K562 (cell line): ENCODE measurements at regions not wholly inside any gene's neighbourhood (a gene's known extent, or its start where the extent isn't known, plus 50 kb on each side); places are given as distances from the start of the nearest gene placed in this dataset.

ENCODE experiments used
- CXXC5 ChIP-seq: fragments of 250-450 bp; sonication (Bioruptor Pico); IDR thresholded peaks from 2 replicates; pipeline ENCODE4 v1.8.0; 2022; ENCODE audit warnings: inconsistent platforms, mild to moderate bottlenecking, moderate library complexity
- EP300 ChIP-seq: IDR thresholded peaks from 2 replicates; pipeline ENCODE4 v1.6.1; 2012; ENCODE audit warnings: low read length, improper control_type of control experiment
- GATAD2B ChIP-seq: fragments of 450-650 bp; IDR thresholded peaks from 2 replicates; pipeline ENCODE4 v1.6.1; 2017; ENCODE audit warnings: mild to moderate bottlenecking, borderline replicate concordance
- JUN ChIP-seq, 2 experiments: sonication (generic) in 1 of 2; formaldehyde crosslinking in 1 of 2; IDR thresholded peaks; 2 replicates each; pipeline versions ENCODE4 v1.6.1 to v1.8.0; 2012 to 2022; ENCODE audit warnings: borderline replicate concordance in 2 of 2, mild to moderate bottlenecking in 2 of 2, improper control_type of control experiment in 1 of 2, low read depth in 1 of 2, low read length in 1 of 2, missing genetic modification reagents in 1 of 2
- JUND ChIP-seq, 2 experiments: IDR thresholded peaks; 2 replicates in 1 of 2; 3 replicates in 1 of 2; pipeline ENCODE4 v1.6.1; 2011; ENCODE audit warnings: borderline replicate concordance in 2 of 2, low read depth in 2 of 2, low read length in 2 of 2, improper control_type of control experiment in 1 of 2, missing biosample characterization in 1 of 2, missing genetic modification characterization in 1 of 2, missing genetic modification reagents in 1 of 2
- MYBL2 ChIP-seq, 2 experiments: fragments of 450-650 bp in 1 of 2; sonication (generic) in 1 of 2; formaldehyde crosslinking in 1 of 2; IDR thresholded peaks; 2 replicates each; pipeline versions ENCODE4 v1.6.1 to v1.8.1; 2017 to 2022; ENCODE audit warnings: borderline replicate concordance in 1 of 2, inconsistent platforms in 1 of 2, low read depth in 1 of 2, mild to moderate bottlenecking in 1 of 2, missing genetic modification reagents in 1 of 2, moderate library complexity in 1 of 2
- NFATC3 ChIP-seq: fragments of 450-650 bp; IDR thresholded peaks from 2 replicates; pipeline ENCODE4 v1.6.1; 2017; ENCODE audit warnings: mild to moderate bottlenecking
- OTX1 ChIP-seq: fragments of 450-650 bp; formaldehyde crosslinking; IDR thresholded peaks from 2 replicates; pipeline ENCODE4 v1.4.0; 2022; ENCODE audit warnings: mild to moderate bottlenecking
- POLR2A ChIP-seq: fragments of 450-650 bp; conservative IDR thresholded peaks from 2 replicates; pipeline ENCODE4 v1.6.1; 2016
- RNF2 ChIP-seq: sonication (generic); IDR thresholded peaks from 2 replicates; pipeline ENCODE4 v1.6.1; 2016
- TAL1 ChIP-seq: fragments of 450-650 bp; IDR thresholded peaks from 2 replicates; pipeline ENCODE4 v1.6.1; 2016; ENCODE audit warnings: mild to moderate bottlenecking
- TSC22D4 ChIP-seq: fragments of 450-650 bp; IDR thresholded peaks from 2 replicates; pipeline ENCODE4 v1.6.1; 2016; ENCODE audit warnings: missing genetic modification characterization, missing biosample characterization, control low read depth
- ZFX ChIP-seq: sonication (generic); formaldehyde crosslinking; IDR thresholded peaks from 2 replicates; pipeline ENCODE4 v1.8.0; 2022; ENCODE audit warnings: mild to moderate bottlenecking, missing genetic modification reagents, moderate library complexity
- TF ChIP-seq, protein P1 (sequence below): sonication (generic); formaldehyde crosslinking; IDR thresholded peaks from 2 replicates; pipeline ENCODE4 v1.8.0; 2022; ENCODE audit warnings: mild to moderate bottlenecking, missing genetic modification reagents

DNA sequence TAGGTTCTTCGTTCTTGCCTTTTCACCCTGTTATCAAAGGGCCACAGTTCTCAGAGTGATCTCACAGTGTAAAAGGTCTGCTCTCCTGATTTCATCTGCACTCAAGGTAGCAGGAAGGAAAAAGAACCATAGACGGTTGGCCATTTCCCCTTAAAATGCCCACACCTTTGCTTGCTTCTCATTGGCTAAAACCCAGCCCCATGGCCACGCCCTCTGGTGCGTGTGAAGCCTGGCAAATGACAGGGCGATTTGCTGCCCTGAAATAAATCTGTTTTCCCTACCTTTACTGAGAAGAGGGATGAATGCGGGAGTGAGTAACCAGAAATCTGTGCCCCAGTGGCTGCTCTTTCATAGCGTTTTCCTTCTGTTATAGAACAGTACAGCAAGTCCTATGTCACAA is 269.3 kb downstream of the POU4F1 start:
- TF ChIP-seq EP300, result no peak
- TF ChIP-seq TAL1, result no peak
- TF ChIP-seq NFATC3, result no peak
- TF ChIP-seq ZFX (CRISPR knock-in tag), result no peak
- TF ChIP-seq RNF2, result no peak
- TF ChIP-seq POLR2A, result no peak
- TF ChIP-seq OTX1 (CRISPR knock-in tag), result no peak
- TF ChIP-seq GATAD2B, result no peak
- TF ChIP-seq, protein P1, sequence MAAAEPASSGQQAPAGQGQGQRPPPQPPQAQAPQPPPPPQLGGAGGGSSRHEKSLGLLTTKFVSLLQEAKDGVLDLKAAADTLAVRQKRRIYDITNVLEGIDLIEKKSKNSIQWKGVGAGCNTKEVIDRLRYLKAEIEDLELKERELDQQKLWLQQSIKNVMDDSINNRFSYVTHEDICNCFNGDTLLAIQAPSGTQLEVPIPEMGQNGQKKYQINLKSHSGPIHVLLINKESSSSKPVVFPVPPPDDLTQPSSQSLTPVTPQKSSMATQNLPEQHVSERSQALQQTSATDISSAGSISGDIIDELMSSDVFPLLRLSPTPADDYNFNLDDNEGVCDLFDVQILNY (CRISPR knock-in tag), result no peak
- TF ChIP-seq JUND (IDR thresholded peaks at IDR 0.05; ENCODE audit: borderline replicate concordance, low read depth, low read length), result no peak
- TF ChIP-seq JUND (tag; IDR thresholded peaks at IDR 0.05; ENCODE audit: borderline replicate concordance, low read depth, low read length), result no peak
- TF ChIP-seq MYBL2 (IDR thresholded peaks at IDR 0.05; ENCODE audit: low read depth), result no peak
- TF ChIP-seq MYBL2 (CRISPR knock-in tag; IDR thresholded peaks at IDR 0.05; ENCODE audit: borderline replicate concordance), result no peak
- no peak for TF ChIP-seq TSC22D4 (tag)
- TF ChIP-seq JUN (IDR thresholded peaks at IDR 0.05; ENCODE audit: borderline replicate concordance, low read depth, low read length), result no peak
- no peak for TF ChIP-seq JUN (CRISPR knock-in tag; IDR thresholded peaks at IDR 0.05; ENCODE audit: borderline replicate concordance)
- TF ChIP-seq CXXC5 (CRISPR knock-in tag), result no peak
